CD4-positive, alpha-beta T cell treated with Interleukin-17A for 1 hour (primary cell): ENCODE measurements at regions not wholly inside any gene's neighbourhood (a gene's known extent, or its start where the extent isn't known, plus 50 kb on each side); places are given as distances from the start of the nearest gene placed in this dataset.
"Not testable (repeated sequence)": the region's sequence is repeated elsewhere in the genome, so short reads cannot be mapped to it uniquely, and the experiment has no call there.

Experiments used
- DNase-seq: peaks from one replicate; pipeline ENCODE4 v3.0.0-alpha.2; 2020

- DNase-seq = no peak
Measured at GRCh38 chr3:110344487-110344886, 727.1 kb upstream of the NECTIN3 start.

- no peak for DNase-seq
Measured at GRCh38 chr3:110344897-110345767, 726.5 kb upstream of the NECTIN3 start.

GRCh38 chr3:110349295-110349694 lies 722.3 kb upstream of the NECTIN3 start:
- no peak for DNase-seq

DNA sequence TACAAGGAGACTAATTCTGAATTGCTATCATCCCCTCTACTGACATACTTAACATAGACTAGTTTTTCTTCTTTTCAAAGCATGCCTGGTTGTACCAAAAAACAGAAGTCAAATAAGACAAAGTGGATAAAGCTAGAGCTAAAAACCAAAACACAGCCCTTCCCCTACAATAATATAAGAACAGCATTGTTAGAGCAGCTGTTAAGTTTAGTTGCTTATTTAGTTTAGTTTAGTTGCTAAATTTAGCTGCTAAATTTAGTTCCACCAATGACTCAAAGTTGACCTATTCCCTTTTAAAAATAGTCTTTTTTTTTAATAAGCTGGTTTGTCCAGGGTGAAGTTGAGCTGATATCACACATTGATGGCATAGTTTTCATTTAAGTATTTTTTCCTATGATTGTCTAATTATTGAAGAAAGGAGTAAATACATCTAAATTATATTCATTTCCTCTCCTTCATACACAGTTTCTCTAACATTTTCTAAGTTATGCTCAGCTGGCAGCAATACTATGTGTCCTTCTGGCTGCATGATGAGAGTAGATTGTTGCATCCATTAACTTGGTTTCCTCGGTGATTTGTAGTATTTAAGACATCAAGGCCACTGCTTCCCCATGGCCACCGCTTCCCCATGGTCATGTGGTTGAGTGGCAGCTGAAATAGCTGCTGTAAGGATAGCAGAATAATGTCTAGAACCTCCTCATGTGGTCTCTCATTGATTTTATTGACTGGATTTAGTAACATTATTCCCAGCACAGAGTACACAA lies 718.6 kb upstream of the NECTIN3 start:
- no peak for DNase-seq

- no peak for DNase-seq
Measured at GRCh38 chr3:110362751-110363150, 708.9 kb upstream of the NECTIN3 start.

DNA sequence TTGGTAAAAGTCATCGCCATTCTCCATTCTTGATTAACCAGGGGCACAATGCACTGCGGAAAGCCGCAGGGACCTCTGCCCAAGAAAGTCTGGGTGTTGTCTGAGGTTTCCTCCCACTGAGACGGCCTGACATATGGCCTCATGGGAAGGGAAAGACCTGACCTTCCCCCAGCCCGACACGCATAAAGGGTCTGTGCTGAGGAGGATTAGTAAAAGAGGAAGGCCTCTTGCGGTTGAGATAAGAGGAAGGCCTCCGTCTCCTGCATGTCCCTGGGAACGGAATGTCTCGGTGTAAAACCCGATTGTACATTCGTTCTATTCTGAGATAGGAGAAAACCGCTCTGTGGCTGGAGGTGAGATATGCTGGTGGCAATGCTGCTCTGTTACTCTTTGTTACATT lies 704.3 kb upstream of the NECTIN3 start:
- DNase-seq = not testable (repeated sequence)

DNA sequence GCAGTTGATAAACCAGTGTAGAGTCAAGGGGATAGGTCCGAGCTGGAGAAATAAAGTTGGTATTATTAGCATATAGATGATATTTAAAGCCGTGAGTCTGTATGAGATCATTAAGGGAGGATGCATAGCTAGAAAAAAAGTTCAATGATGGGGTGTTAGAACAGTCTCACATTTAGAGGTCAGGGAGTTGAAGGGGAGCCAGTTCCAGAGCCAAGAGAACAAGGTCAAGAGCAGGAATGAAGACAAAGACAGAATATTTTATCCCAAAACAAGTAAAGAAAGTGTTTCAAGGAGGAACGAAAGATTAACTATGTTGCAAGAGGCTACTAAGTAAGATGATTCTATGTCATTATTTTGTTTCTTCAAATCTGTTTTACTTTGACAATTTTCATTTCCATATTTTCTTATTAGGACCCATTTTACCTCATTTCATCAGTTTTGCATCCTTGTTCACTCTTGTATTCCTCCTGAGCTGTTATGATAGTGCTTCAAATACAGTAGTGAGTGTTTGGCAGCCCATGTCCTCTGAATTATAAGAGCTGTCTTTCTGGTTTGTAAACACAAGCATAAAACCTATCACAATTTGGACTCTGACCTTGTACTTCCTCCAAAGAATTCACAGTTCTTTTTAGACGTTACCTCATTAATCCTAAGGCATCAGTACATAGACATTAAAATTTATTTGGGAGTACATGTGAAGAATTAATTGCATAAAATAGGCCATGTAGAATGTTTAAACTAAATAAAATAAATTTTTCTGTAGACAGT lies 695.7 kb upstream of the NECTIN3 start:
- no peak for DNase-seq

- DNase-seq = no peak
Measured at GRCh38 chr3:110378481-110378880, 693.1 kb upstream of the NECTIN3 start.

DNA sequence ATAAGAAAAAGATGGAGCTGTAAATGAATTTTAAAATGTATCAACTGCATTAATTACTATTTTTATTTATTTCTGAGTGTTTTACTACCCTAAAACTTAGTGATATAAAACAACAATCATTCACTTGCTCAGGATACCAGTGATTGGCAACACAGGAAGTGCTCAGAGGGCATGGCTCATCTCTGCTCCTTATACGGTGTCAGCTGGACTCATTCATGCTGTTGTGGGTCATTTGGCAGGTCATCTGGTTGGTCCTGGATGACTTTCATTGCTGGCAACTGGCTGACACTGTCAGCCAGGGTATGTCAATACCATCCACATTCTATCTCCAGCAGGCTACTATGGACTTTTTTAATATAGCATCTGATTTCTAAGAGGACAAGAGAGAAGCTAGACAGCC lies 689.6 kb upstream of the NECTIN3 start:
- no peak for DNase-seq

- no peak for DNase-seq
Measured at GRCh38 chr3:110383356-110383755, 688.3 kb upstream of the NECTIN3 start.

DNA sequence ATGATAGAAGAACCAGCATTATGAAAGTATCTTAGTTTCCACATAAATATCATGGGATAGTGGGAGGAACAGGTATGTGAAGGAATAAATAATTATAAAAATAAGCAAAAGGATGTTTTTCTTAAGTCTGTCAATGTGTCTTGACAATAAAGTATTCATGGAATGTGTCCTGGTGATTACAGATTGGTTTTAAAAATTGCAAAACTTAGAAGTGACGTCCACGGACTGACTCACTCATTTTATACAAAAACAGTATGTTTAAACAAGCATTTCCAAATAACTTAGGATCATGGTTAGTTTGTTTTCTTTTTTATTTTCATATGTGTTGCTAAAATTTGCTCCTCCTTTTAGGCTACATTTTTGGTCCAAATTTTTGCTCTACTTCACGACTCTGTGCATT lies 687.0 kb upstream of the NECTIN3 start:
- DNase-seq = no peak

GRCh38 chr3:110389005-110389404 lies 682.6 kb upstream of the NECTIN3 start:
- no peak for DNase-seq

GRCh38 chr3:110390372-110390771 lies 681.2 kb upstream of the NECTIN3 start:
- DNase-seq = no peak

DNA sequence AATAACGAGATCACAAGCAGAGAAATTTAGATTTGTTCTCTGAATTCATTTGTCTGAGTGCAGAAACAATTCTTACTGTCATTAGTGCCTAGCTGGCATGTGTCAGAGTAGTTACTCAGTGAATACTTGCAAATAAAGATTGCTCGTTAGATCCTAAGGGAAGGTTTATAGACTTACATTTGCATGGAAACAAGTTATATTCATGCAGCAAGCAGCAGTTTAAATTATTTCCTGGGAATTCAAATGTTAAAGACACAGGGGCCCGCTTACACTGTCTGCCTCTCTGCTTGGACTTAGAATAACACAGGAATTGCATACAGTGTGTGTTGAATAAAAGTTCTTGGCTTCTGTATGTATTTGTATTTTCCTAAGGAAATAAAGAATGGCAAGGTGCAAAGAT lies 680.6 kb upstream of the NECTIN3 start:
- DNase-seq = no peak

GRCh38 chr3:110391640-110392395 lies 679.8 kb upstream of the NECTIN3 start:
- DNase-seq = no peak

GRCh38 chr3:110393941-110394340 lies 677.7 kb upstream of the NECTIN3 start:
- DNase-seq = no peak

- no peak for DNase-seq
Measured at GRCh38 chr3:110397115-110397514, 674.5 kb upstream of the NECTIN3 start.

DNA sequence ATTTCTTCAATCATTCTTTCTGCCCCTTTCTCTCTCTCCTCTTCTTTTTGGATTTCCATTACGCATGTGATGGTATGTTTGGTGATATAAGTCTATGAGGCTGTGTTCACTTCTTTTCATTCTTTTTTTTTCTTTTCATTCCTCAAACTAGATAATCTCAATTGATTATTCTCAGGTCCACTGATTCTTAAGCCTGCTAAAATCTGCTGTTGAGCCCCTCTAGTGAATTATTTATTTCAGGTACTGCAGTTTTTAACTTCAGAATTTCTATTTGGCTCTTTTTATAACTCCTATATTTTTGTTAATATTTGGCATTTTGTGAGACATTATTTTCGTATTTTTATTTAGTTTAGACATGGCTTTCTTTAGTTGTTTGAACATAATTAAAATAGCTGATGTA lies 671.3 kb upstream of the NECTIN3 start:
- DNase-seq = no peak

- DNase-seq = no peak
Measured at GRCh38 chr3:110405830-110406585, 665.6 kb upstream of the NECTIN3 start.

DNA sequence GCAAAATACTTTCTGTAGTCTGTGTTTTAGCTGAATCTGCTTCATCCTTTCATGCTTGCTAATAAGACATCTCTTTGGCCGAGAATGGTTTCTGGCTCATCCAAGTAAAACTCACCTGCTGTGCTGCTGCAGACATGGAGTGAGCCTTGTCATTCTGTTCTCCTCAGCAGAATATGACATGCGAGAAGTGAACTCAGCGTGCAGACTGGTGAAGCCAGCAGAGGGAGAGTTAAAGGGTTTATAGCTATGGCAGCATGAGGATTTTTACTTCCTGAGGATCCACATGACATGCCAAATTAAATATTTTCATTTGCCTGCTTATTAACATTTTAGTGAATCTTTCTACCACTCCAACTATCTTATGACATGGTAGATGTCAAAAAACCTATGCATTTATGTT lies 658.4 kb upstream of the NECTIN3 start:
- DNase-seq = no peak

DNA sequence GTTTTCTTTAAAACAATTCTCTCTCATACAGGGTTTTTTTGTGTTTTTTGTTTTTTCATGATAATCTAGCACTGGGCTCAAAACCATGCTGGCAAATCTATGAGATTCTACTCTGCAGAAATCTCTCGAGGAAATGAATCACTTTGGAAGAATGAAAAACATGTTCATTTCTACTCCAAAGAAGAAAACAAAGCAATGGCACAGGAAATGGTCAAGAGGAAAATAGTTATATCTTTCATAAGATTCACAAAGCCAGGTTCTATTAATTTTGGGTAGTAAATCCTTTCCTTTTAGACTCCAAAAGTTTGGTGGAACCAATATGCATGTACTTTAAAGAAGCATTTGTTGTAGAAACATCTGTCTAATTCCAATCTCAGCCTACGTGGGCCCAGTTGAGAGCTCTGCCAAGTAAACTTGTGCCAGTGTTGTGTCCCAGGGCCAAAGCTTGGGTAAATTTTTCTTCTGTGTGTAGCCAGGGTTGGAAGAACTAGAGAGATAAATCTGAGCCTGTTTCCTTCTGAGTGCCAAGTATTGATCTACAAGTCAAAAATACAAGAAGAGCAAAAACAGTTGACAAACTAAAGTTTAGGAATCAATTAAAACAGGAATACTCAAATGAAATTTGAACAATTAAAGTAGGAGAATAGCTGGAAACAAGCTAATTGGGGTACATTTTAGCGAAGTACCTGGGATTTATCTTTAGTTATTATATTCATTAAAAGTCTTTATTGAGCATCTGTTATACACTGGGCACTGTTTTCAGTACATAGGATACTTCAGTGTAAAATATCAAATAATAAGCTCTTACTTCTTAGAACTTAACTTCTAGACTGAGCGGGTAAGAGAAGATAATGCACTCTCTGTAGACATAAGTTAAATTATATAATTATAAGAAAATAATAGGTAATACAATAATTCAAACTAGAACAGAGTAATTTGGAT lies 657.5 kb upstream of the NECTIN3 start:
- no peak for DNase-seq
